ENCODE measurements at regions not wholly inside any gene's neighbourhood (a gene's known extent, or its start where the extent isn't known, plus 50 kb on each side); places are given as distances from the start of the nearest gene placed in this dataset.
"Not testable (repeated sequence)": the region's sequence is repeated elsewhere in the genome, so short reads cannot be mapped to it uniquely, and the experiment has no call there.

GRCh38 chr6:144359783-144360182 is 74.6 kb downstream of the UTRN start:
- no peak for DNase-seq

DNA sequence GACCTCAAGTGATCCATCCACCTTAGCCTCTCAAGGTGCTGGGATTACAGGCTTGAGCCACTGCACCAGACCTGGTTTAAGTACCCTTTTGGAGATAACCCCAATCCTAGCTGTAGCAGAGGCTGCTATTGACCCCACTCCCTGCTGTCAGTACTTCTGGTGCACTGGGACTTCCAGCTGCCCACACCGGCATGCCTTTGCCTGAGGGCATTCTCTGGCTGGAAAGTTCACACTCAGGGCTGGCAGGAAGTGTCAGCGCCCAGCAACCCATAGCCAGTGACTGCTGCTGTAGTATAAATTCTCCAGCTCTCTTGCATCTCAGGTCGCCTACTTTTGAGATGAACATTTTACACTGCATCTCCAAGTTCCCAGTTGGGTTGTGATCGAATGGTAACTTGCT is 75.3 kb downstream of the UTRN start:
- DNase-seq = no peak

DNA sequence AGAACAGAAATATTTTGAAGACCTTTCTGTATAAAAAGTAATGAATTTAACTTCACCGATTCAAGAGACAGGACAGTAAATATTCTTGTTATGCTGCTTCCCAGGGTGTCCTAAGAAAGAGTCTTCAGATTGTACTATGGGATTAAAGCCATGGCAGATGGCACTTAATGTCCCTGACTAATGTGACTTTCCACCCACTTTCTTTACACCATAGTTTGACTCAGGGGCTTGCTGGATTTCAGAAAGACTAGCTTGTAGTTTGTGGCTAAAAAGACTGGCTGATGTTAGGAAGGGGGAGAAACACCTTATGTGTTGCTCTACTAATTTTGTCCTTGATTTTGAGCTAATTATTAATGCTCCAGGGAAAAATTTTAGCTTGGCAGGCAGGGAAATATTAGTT is 75.9 kb downstream of the UTRN start:
- no peak for DNase-seq

DNA sequence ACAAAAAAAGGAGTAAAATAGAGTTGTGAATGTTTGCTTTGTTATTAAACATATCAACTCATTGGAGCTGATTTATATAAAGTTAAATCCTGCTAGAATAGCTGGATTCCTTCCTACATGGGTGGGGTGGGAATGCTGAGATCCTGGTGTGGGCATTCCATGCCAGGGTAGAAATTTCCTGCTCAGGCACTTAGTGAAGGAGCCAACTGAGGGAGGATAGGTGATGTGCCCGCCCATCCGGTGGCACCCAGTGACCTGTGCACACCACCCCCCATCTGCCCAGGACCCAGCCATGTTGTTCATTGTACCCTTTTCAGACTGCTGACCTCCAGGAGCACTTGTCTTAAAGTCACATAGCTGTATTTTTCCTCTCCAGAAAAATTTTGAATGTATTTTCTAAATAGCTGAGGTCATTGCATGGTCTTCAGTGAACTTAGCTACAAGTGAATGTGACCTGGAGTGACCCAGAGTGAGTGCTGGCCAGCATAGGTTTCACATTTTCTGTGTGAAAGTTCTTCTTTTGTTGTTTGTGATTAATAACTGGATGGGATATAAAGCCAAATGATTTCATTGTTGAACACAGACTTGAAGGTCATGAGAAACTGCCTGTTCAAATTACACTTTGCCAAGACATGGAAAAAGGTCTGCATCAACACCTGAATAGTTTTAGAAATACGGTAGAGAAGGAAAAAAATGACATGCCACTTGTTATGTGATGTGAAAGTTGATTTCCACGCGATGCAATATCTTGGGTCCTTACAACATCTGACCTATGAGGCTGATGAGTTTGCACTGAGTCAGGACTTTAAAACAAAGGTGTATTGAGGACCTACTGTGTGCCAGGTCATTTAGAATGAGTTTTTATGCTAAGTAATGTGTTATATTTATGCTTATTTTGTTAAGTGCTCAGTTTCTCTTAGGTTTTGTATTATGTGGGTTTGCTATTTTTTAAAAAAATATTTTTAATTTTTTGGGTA is 77.2 kb downstream of the UTRN start:
- DNase-seq = no peak

DNA sequence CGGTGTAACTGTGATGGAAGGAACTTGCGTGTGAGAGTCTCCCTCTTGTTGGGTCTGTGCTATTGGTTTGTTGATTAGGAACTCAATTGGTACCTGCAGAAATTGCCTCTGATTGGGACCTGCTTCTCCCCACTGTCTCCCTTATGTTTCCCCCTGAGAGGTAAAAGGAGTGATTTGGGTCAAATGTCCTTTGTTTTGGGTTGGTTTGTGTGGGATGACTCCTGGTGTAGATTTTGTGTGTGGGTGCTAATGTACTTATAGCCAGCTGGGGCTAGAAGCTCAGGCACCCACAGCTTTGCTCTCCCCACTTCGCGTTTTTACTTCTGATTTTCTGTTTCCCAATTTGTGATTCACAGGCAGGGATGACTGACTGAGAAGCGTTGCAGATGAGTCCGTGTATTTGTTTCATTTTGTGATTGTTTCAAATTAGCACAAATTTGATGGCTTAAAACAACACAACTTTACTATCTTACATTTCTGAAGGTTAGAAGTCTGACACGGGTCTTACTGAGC is 79.1 kb downstream of the UTRN start:
- no peak for DNase-seq

- no peak for DNase-seq
Measured at GRCh38 chr6:144364782-144365181, 79.6 kb downstream of the UTRN start.

DNA sequence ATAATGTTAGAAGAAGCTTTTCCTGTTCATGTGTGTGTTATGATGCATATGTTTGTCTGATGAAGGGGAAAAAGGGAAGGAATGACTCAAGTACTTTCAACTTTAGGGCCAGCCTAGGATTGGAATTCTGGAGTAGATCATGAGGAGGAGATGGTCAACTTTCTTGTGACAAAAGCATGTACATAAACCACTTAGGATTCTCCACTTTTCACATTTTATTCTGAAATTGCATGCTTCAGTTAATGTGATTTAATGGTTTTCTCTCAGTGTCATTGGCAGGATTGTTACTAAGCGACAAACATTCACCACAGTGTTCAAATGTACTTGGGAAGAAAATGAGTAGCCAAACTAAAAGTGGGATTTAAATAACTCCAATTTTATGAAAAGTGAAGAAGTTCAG is 80.1 kb downstream of the UTRN start:
- DNase-seq = no peak

DNA sequence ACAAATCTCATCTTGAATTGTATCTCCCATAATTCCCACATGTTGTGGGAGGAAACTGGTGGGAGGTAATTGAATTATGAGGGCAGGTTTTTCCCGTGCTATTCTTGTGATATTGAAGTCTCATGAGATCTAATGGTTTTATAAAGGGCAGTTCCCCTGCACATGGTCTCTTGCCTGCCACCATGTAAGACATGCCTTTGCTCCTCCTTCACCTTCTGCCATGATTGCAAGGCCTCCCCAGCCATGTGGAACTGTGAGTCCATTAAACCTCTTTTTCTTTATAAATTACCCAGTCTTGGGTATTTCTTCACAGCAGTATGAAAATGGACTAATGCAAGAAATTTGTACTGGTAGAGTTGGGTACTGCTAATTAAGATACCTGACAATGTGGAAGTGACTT is 84.6 kb downstream of the UTRN start:
- not testable (repeated sequence) for DNase-seq

GRCh38 chr6:144372116-144372515 is 87.0 kb downstream of the UTRN start:
- no peak for DNase-seq

- DNase-seq = no peak
Measured at GRCh38 chr6:144372611-144373594, 87.8 kb downstream of the UTRN start.

DNA sequence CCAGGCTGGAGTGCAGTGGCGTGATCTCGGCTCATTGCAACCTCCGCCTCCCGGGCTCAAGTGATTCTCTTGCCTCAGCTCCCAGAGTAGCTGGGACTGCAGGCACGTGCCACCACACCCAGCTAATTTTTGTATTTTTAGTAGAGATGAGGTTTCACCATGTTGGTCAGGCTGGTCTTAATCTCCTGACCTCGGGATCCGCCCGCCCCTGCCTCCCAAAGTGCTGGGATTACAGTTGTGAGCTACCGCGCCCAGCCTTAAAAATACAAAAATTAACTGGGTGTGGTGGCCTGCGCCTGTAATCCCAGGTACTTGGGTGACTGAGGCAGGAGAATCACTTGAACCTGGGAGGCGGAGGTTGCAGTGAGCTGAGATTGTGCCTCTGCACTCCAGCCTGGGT is 89.4 kb downstream of the UTRN start:
- DNase-seq = not testable (repeated sequence)

- no peak for DNase-seq
Measured at GRCh38 chr6:144377586-144378210, 92.6 kb downstream of the UTRN start.

GRCh38 chr6:144378437-144378836 is 93.3 kb downstream of the UTRN start:
- DNase-seq = no peak

DNA sequence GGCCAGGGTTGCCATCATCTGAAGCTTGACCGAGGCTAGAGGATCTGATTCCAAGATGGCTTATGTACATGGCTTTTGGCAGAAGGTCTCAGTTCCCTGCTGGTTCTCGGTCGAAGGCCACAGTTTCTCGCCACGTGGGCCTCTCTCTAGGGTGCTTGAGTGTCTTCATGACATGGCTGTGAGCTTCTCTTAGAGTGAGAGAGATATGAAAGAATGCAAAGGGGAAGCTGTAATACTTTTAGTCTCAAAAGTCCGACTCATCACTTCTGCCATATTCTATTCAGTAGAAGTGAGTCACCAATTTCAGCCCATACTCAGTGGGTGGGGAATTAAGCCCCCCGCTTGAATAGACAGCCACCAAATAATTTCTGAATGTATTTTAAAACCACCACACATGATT is 94.2 kb downstream of the UTRN start:
- no peak for DNase-seq

- DNase-seq = not testable (repeated sequence)
Measured at GRCh38 chr6:144381499-144381898, 96.4 kb downstream of the UTRN start.

- no peak for DNase-seq
Measured at GRCh38 chr6:144383336-144383735, 98.2 kb downstream of the UTRN start.

GRCh38 chr6:144384427-144384826 is 99.3 kb downstream of the UTRN start:
- no peak for DNase-seq

GRCh38 chr6:144389474-144389873 is 104.3 kb downstream of the UTRN start:
- not testable (repeated sequence) for DNase-seq

DNA sequence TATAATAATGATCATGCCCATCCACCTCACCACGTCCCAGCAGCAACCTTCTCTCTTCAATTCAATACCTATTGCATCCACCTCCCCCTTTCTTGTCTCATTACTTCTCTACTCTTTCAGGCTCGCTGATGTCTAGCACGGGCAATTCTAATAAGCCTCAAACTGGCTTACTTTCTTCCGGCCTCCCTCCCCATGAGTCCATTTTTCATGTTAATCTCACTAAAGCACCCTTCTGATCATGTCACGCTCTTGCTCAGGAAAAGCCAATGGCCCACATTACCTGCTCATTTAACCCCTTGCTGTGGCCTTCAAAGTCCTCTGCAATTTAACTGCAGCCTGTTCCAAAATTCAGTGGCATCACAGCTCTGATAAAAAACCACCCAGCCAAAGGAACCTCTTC is 105.1 kb downstream of the UTRN start:
- no peak for DNase-seq

DNA sequence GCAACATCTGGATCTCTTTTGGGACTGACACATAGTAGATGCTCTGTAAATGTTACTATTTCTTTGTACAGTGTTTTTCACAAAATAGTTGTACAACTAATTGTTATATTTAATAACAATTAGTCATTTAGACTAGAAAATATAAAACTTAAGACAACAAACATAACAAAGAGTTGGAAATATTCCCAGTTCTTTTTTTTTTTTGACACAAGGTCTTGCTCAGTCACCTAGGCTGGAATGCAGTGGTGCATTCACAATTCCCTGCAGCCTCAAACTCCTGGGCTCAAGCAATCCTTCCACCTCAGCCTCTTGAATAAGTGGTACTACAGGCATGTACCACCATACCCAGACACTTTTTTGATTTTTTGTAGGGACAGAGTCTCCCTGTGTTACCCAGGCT is 105.8 kb downstream of the UTRN start:
- no peak for DNase-seq

GRCh38 chr6:144392536-144392935 is 107.4 kb downstream of the UTRN start:
- no peak for DNase-seq

- DNase-seq = no peak
Measured at GRCh38 chr6:144394210-144394609, 109.1 kb downstream of the UTRN start.

Measured in right lung (tissue), 2 donors.